ENCODE measurements at regions not wholly inside any gene's neighbourhood (a gene's known extent, or its start where the extent isn't known, plus 50 kb on each side); places are given as distances from the start of the nearest gene placed in this dataset.
A peak's percentile ranks its signal among the peaks of the same experiment; 100 is the strongest.

DNA sequence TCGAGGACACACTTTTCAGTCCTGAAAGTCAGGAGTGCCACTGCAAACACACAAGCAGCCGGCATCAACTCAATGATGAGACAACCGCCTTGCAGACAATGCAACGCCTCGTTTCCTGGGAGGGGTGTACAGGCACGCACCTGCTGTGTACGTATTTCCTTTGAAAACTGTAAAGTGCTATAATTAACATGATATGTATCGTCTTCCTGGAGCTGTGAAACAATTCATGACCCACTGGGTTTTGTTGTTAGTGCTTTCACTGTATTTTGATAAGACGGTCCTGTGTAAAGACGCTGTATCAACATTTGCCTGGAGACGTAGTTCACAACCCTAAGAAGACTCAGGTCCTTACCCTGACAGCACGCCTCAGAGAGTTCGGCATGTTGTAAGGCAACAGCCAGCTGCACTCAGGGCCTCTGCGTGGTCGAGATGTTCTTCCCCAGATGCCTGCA, 105.7 kb upstream of the ANO1 start:
- Histone ChIP-seq H3K9me3 (no peaks in the 10 kb centered on the region), H3K27me3 (no peaks in the 10 kb centered on the region), H3K4me3 (no peak overlapping the region), H3K27ac (no peak overlapping the region), H3K36me3 (no peaks in the 10 kb centered on the region), H3K4me1 (peaks cover 0 to 3% (median 0%) of the 10 kb centered on the region in 4 donors)
- peak in 2 of 3 donors; percentile 59 to 62 for DNase-seq
- TF ChIP-seq CTCF (IDR thresholded peaks at IDR 0.05) (no peak), POLR2A (IDR thresholded peaks at IDR 0.05) (no peak)

- no peaks in the 10 kb centered on the region for H3K9me3 ChIP-seq
- no peaks in the 10 kb centered on the region for H3K27me3 ChIP-seq
- peaks cover 0 to 3% (median 0%) of the 10 kb centered on the region in 4 donors for H3K4me1 ChIP-seq
- peak in 2 of 3 donors; percentile 50 to 59 for DNase-seq
- no peaks in the 10 kb centered on the region for H3K36me3 ChIP-seq
- no peak overlapping the region for H3K4me3 ChIP-seq
- H3K27ac ChIP-seq = peak overlapping the region in 1 of 4 donors; percentile 19
- no peak for TF ChIP-seq POLR2A (IDR thresholded peaks at IDR 0.05)
- TF ChIP-seq CTCF (IDR thresholded peaks at IDR 0.05) = no peak
These were observed 103.6 kb upstream of the ANO1 start for GRCh38 chr11:69974528-69974927.

DNA sequence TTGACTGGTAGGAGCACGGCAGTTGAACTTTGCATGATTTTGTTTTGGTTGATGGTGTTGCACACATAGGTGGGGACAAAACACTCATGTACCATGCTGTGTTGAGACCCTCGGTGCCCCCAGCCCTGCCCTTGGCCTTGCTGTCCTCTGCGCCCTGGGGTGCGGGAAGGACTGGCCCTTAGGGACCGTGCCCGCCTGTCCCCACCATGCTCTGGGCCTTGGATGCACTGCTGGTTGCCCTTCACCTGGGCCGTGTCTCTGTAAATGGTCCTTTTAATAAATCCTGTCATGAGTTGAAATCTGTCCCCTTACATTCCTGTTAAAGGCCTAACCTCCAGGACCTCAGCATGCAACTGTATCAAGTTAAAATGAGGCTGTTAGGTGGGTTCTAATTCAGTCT, 102.3 kb upstream of the ANO1 start:
- H3K27me3 ChIP-seq = no peaks in the 10 kb centered on the region
- no peak for DNase-seq
- no peak overlapping the region for H3K27ac ChIP-seq
- no peaks in the 10 kb centered on the region for H3K36me3 ChIP-seq
- H3K4me1 ChIP-seq = peaks cover 0 to 3% (median 0%) of the 10 kb centered on the region in 4 donors
- no peak overlapping the region for H3K4me3 ChIP-seq
- no peaks in the 10 kb centered on the region for H3K9me3 ChIP-seq
- TF ChIP-seq CTCF (IDR thresholded peaks at IDR 0.05) (no peak), POLR2A (IDR thresholded peaks at IDR 0.05) (no peak)

- no peak for DNase-seq
- Histone ChIP-seq H3K27ac (no peak overlapping the region), H3K27me3 (no peaks in the 10 kb centered on the region), H3K4me3 (no peak overlapping the region), H3K9me3 (no peaks in the 10 kb centered on the region), H3K4me1 (peaks cover 0 to 3% (median 0%) of the 10 kb centered on the region in 4 donors), H3K36me3 (no peaks in the 10 kb centered on the region)
- no peak for TF ChIP-seq CTCF (IDR thresholded peaks at IDR 0.05)
- TF ChIP-seq POLR2A (IDR thresholded peaks at IDR 0.05) = no peak
These were observed 101.3 kb upstream of the ANO1 start for GRCh38 chr11:69976794-69977193.

DNA sequence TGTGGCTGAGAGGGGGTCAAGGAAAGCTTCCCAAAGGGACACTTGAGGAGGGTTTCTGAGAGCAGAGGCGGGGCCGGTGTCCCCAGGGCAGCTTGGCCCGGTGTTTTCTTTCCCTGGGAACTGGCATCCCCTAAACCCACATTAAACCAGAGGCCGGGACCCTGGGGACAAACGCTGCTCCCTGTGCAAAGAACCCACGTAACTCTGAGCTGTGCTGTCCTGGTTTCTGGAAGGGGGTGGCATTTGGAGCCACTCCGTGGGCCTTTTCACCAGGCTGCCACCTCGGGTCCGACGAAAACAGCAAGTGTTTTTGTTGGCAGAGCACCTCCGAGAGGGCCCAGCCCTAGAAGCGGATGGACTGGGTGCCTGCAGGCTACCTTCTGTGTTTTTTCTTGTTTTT, 100.2 kb upstream of the ANO1 start:
- Histone ChIP-seq H3K27ac (no peak overlapping the region), H3K4me3 (no peak overlapping the region), H3K36me3 (no peaks in the 10 kb centered on the region), H3K27me3 (no peaks in the 10 kb centered on the region), H3K9me3 (no peaks in the 10 kb centered on the region), H3K4me1 (peaks cover 0 to 3% (median 0%) of the 10 kb centered on the region in 4 donors)
- TF ChIP-seq CTCF (IDR thresholded peaks at IDR 0.05) (no peak), POLR2A (IDR thresholded peaks at IDR 0.05) (no peak)
- DNase-seq = peak in 1 of 3 donors; percentile 34
